ENCODE measurements at regions not wholly inside any gene's neighbourhood (a gene's known extent, or its start where the extent isn't known, plus 50 kb on each side); places are given as distances from the start of the nearest gene placed in this dataset.

GRCh38 chr9:99523838-99524237 is 297.8 kb upstream of the NR4A3 start:
- no peaks in the 10 kb centered on the region for H3K4me1 ChIP-seq (ENCODE audit: control insufficient read depth in 2 of 2, insufficient read depth in 1 of 2, low read depth in 1 of 2, low read length in 2 of 2)
- H3K23ac ChIP-seq (ENCODE audit: low read depth, low read length, poor library complexity): no peak overlapping the region
- H2BK12ac ChIP-seq (ENCODE audit: low read length): no peak overlapping the region
- H2AFZ ChIP-seq (ENCODE audit: low read length): no peak overlapping the region
- no peak overlapping the region for H4K8ac ChIP-seq (ENCODE audit: low read depth, low read length)
- no peaks in the 10 kb centered on the region for H3K27me3 ChIP-seq (ENCODE audit: control insufficient read depth in 3 of 3, insufficient read depth in 3 of 3, low read depth in 1 of 3, low read length in 3 of 3)
- H2AK5ac ChIP-seq (ENCODE audit: low read depth, low read length): no peak overlapping the region
- H3K14ac ChIP-seq (ENCODE audit: low read length): no peak overlapping the region
- no peak for DNase-seq (ENCODE audit: low spot score)
- no CpG with 5 or more reads among the region's 1 CpG for WGBS, 2 donors (ENCODE audit: extremely low coverage in 2 of 2, insufficient read length in 2 of 2, insufficient replicate concordance in 1 of 2)
- no peak overlapping the region for H2BK15ac ChIP-seq (ENCODE audit: low read length)
- no peak overlapping the region for H3K9ac ChIP-seq (ENCODE audit: low read depth, low read length, poor library complexity)
- H3K27ac ChIP-seq (replicated peaks; ENCODE audit: low read length): no peak overlapping the region
- no peak overlapping the region for H2BK5ac ChIP-seq (ENCODE audit: low read length)
- no peaks in the 10 kb centered on the region for H3K9me3 ChIP-seq (replicated peaks in 1 of 2; ENCODE audit: control insufficient read depth in 2 of 2, insufficient read depth in 1 of 2, low read depth in 1 of 2, low read length in 2 of 2)
- no peak overlapping the region for H2BK120ac ChIP-seq (ENCODE audit: low read depth, low read length)
- H3K4ac ChIP-seq (ENCODE audit: low read length): no peak overlapping the region
- no peaks in the 10 kb centered on the region for H3K79me1 ChIP-seq (ENCODE audit: low read depth, low read length)
- H3K18ac ChIP-seq (ENCODE audit: low read length): no peak overlapping the region
- no peak overlapping the region for H3K4me3 ChIP-seq (ENCODE audit: low read length in 2 of 2)
- no peaks in the 10 kb centered on the region for H3K36me3 ChIP-seq (replicated peaks in 1 of 2; ENCODE audit: control insufficient read depth in 2 of 2, insufficient read depth in 2 of 2, low read length in 2 of 2)
- H3K4me2 ChIP-seq (ENCODE audit: insufficient read depth, low read length, poor library complexity, severe bottlenecking): no peak overlapping the region
- H4K91ac ChIP-seq (ENCODE audit: low read depth, low read length, poor library complexity): no peak overlapping the region

- Histone ChIP-seq H3K4me3 (ENCODE audit: low read length in 2 of 2) (no peak overlapping the region), H3K23ac (ENCODE audit: low read depth, low read length, poor library complexity) (no peak overlapping the region), H2AK5ac (ENCODE audit: low read depth, low read length) (no peak overlapping the region), H3K9me3 (replicated peaks in 1 of 2; ENCODE audit: control insufficient read depth in 2 of 2, insufficient read depth in 1 of 2, low read depth in 1 of 2, low read length in 2 of 2) (no peaks in the 10 kb centered on the region), H3K27me3 (ENCODE audit: control insufficient read depth in 3 of 3, insufficient read depth in 3 of 3, low read depth in 1 of 3, low read length in 3 of 3) (no peaks in the 10 kb centered on the region), H3K79me1 (ENCODE audit: low read depth, low read length) (no peaks in the 10 kb centered on the region), H2BK12ac (ENCODE audit: low read length) (no peak overlapping the region), H4K8ac (ENCODE audit: low read depth, low read length) (no peak overlapping the region), H3K4me2 (ENCODE audit: insufficient read depth, low read length, poor library complexity, severe bottlenecking) (no peak overlapping the region), H3K18ac (ENCODE audit: low read length) (no peak overlapping the region), H3K9ac (ENCODE audit: low read depth, low read length, poor library complexity) (no peak overlapping the region), H2BK120ac (ENCODE audit: low read depth, low read length) (no peak overlapping the region), H2BK15ac (ENCODE audit: low read length) (no peak overlapping the region), H3K14ac (ENCODE audit: low read length) (no peak overlapping the region), H2AFZ (ENCODE audit: low read length) (no peak overlapping the region), H3K36me3 (replicated peaks in 1 of 2; ENCODE audit: control insufficient read depth in 2 of 2, insufficient read depth in 2 of 2, low read length in 2 of 2) (no peaks in the 10 kb centered on the region), H2BK5ac (ENCODE audit: low read length) (no peak overlapping the region), H3K4me1 (ENCODE audit: control insufficient read depth in 2 of 2, insufficient read depth in 1 of 2, low read depth in 1 of 2, low read length in 2 of 2) (peaks cover 0 to 2% of the 10 kb centered on the region in 2 donors), H4K91ac (ENCODE audit: low read depth, low read length, poor library complexity) (no peak overlapping the region), H3K27ac (replicated peaks; ENCODE audit: low read length) (no peak overlapping the region), H3K4ac (ENCODE audit: low read length) (no peak overlapping the region)
- DNase-seq (ENCODE audit: low spot score): peak; percentile 1
- no CpG with 5 or more reads among the region's 5 CpGs for WGBS, 2 donors (ENCODE audit: extremely low coverage in 2 of 2, insufficient read length in 2 of 2, insufficient replicate concordance in 1 of 2)
Measured at GRCh38 chr9:99531313-99531712, 290.4 kb upstream of the NR4A3 start.

GRCh38 chr9:99533421-99533820 is 288.3 kb upstream of the NR4A3 start:
- Histone ChIP-seq H3K9ac (ENCODE audit: low read depth, low read length, poor library complexity) (no peak overlapping the region), H3K79me1 (ENCODE audit: low read depth, low read length) (no peaks in the 10 kb centered on the region), H3K9me3 (replicated peaks in 1 of 2; ENCODE audit: control insufficient read depth in 2 of 2, insufficient read depth in 1 of 2, low read depth in 1 of 2, low read length in 2 of 2) (no peaks in the 10 kb centered on the region), H4K91ac (ENCODE audit: low read depth, low read length, poor library complexity) (no peak overlapping the region), H3K4me2 (ENCODE audit: insufficient read depth, low read length, poor library complexity, severe bottlenecking) (no peak overlapping the region), H3K27ac (replicated peaks; ENCODE audit: low read length) (no peak overlapping the region), H2AFZ (ENCODE audit: low read length) (no peak overlapping the region), H4K8ac (ENCODE audit: low read depth, low read length) (no peak overlapping the region), H2BK15ac (ENCODE audit: low read length) (no peak overlapping the region), H3K4me3 (ENCODE audit: low read length in 2 of 2) (no peak overlapping the region), H3K23ac (ENCODE audit: low read depth, low read length, poor library complexity) (no peak overlapping the region), H2AK5ac (ENCODE audit: low read depth, low read length) (no peak overlapping the region), H3K36me3 (replicated peaks in 1 of 2; ENCODE audit: control insufficient read depth in 2 of 2, insufficient read depth in 2 of 2, low read length in 2 of 2) (no peaks in the 10 kb centered on the region), H2BK12ac (ENCODE audit: low read length) (no peak overlapping the region), H3K18ac (ENCODE audit: low read length) (no peak overlapping the region), H2BK5ac (ENCODE audit: low read length) (no peak overlapping the region), H3K4me1 (ENCODE audit: control insufficient read depth in 2 of 2, insufficient read depth in 1 of 2, low read depth in 1 of 2, low read length in 2 of 2) (peaks cover 0 to 2% of the 10 kb centered on the region in 2 donors), H3K27me3 (ENCODE audit: control insufficient read depth in 3 of 3, insufficient read depth in 3 of 3, low read depth in 1 of 3, low read length in 3 of 3) (no peaks in the 10 kb centered on the region), H2BK120ac (ENCODE audit: low read depth, low read length) (no peak overlapping the region), H3K14ac (ENCODE audit: low read length) (no peak overlapping the region), H3K4ac (ENCODE audit: low read length) (no peak overlapping the region)
- no peak for DNase-seq (ENCODE audit: low spot score)
- no CpG with 5 or more reads among the region's 3 CpGs for WGBS, 2 donors (ENCODE audit: extremely low coverage in 2 of 2, insufficient read length in 2 of 2, insufficient replicate concordance in 1 of 2)

- no peak overlapping the region for H2BK120ac ChIP-seq (ENCODE audit: low read depth, low read length)
- no peak overlapping the region for H2AFZ ChIP-seq (ENCODE audit: low read length)
- no peak overlapping the region for H3K9ac ChIP-seq (ENCODE audit: low read depth, low read length, poor library complexity)
- no peak for DNase-seq (ENCODE audit: low spot score)
- H3K14ac ChIP-seq (ENCODE audit: low read length): no peak overlapping the region
- no peaks in the 10 kb centered on the region for H3K79me1 ChIP-seq (ENCODE audit: low read depth, low read length)
- H3K4ac ChIP-seq (ENCODE audit: low read length): no peak overlapping the region
- H3K4me2 ChIP-seq (ENCODE audit: insufficient read depth, low read length, poor library complexity, severe bottlenecking): no peak overlapping the region
- H2BK12ac ChIP-seq (ENCODE audit: low read length): no peak overlapping the region
- peaks cover 0 to 2% of the 10 kb centered on the region in 2 donors for H3K36me3 ChIP-seq (replicated peaks in 1 of 2; ENCODE audit: control insufficient read depth in 2 of 2, insufficient read depth in 2 of 2, low read length in 2 of 2)
- H3K27ac ChIP-seq (replicated peaks; ENCODE audit: low read length): no peak overlapping the region
- no peak overlapping the region for H4K8ac ChIP-seq (ENCODE audit: low read depth, low read length)
- no peak overlapping the region for H2AK5ac ChIP-seq (ENCODE audit: low read depth, low read length)
- no peak overlapping the region for H3K18ac ChIP-seq (ENCODE audit: low read length)
- no peak overlapping the region for H3K4me3 ChIP-seq (ENCODE audit: low read length in 2 of 2)
- H4K91ac ChIP-seq (ENCODE audit: low read depth, low read length, poor library complexity): no peak overlapping the region
- H3K23ac ChIP-seq (ENCODE audit: low read depth, low read length, poor library complexity): no peak overlapping the region
- no peaks in the 10 kb centered on the region for H3K9me3 ChIP-seq (replicated peaks in 1 of 2; ENCODE audit: control insufficient read depth in 2 of 2, insufficient read depth in 1 of 2, low read depth in 1 of 2, low read length in 2 of 2)
- no peaks in the 10 kb centered on the region for H3K4me1 ChIP-seq (ENCODE audit: control insufficient read depth in 2 of 2, insufficient read depth in 1 of 2, low read depth in 1 of 2, low read length in 2 of 2)
- no peaks in the 10 kb centered on the region for H3K27me3 ChIP-seq (ENCODE audit: control insufficient read depth in 3 of 3, insufficient read depth in 3 of 3, low read depth in 1 of 3, low read length in 3 of 3)
- no peak overlapping the region for H2BK5ac ChIP-seq (ENCODE audit: low read length)
- H2BK15ac ChIP-seq (ENCODE audit: low read length): no peak overlapping the region
Measured at GRCh38 chr9:99537996-99538395, 283.7 kb upstream of the NR4A3 start.

Measured in neuronal stem cell (in vitro differentiated cells).